ENCODE measurements at regions not wholly inside any gene's neighbourhood (a gene's known extent, or its start where the extent isn't known, plus 50 kb on each side); places are given as distances from the start of the nearest gene placed in this dataset.

DNA sequence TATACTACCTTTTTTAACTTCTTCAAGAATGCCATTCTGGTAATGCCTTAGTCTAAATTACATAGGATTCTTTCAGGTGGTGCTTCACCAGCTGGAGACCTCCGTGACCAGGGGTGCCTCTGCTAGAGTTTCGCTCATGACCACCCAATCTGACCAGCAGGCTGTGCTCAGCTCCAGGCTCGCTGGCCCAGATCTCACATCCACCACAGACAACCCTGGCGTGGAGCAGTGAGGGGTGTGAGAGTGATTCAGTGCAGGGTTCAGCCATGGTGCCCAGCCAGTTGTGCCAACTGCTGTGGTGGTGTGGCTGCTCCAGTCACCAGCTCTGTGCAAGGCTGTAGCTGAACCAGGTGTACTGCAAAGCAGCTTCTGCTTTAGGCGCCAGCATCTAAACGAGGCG, 198.6 kb downstream of the MMUT start:
- Histone ChIP-seq H3K4me3 (ENCODE audit: control insufficient read depth in 1 of 2, extremely low read depth in 1 of 2, low read length in 1 of 2) (no peak overlapping the region), H3K36me3 (ENCODE audit: control insufficient read depth in 2 of 2, extremely low read depth in 1 of 2, insufficient read depth in 1 of 2, low read length in 1 of 2) (no peaks in the 10 kb centered on the region), H3K4me1 (ENCODE audit: control insufficient read depth in 1 of 2, extremely low read depth in 1 of 2, insufficient read depth in 2 of 2, low read length in 2 of 2) (no peaks in the 10 kb centered on the region), H3K27ac (ENCODE audit: low read length) (no peak overlapping the region), H3K9me3 (no peaks in the 10 kb centered on the region), H3K27me3 (replicated peaks in 1 of 2; ENCODE audit: control insufficient read depth in 2 of 2, extremely low read depth in 1 of 2, insufficient read depth in 2 of 2, low read length in 1 of 2) (no peaks in the 10 kb centered on the region)
- ChIA-PET CTCF (no interaction called here), POLR2A (interaction anchor here in 1 of 2 donors (0.6 kb wide), 1 partner anchor 27 kb away, joined by 3 read pairs; no protein-coding TSS in a partner anchor)
- no peak overlapping the region for H3K4me3 Mint-ChIP-seq
- ATAC-seq (replicated peaks in 1 of 4) (no peak), DNase-seq (no peak)
- WGBS (ENCODE audit: insufficient coverage), result 55% methylated on average over 3 of the region's 7 CpGs
- no peak overlapping the region for H3K27ac Mint-ChIP-seq
- H3K4me1 Mint-ChIP-seq, result no peaks in the 10 kb centered on the region
- H3K27me3 Mint-ChIP-seq, result no peaks in the 10 kb centered on the region
- peaks cover 0 to 6% (median 4%) of the 10 kb centered on the region in 3 donors for H3K9me3 Mint-ChIP-seq
- no peaks in the 10 kb centered on the region for H3K36me3 Mint-ChIP-seq

DNA sequence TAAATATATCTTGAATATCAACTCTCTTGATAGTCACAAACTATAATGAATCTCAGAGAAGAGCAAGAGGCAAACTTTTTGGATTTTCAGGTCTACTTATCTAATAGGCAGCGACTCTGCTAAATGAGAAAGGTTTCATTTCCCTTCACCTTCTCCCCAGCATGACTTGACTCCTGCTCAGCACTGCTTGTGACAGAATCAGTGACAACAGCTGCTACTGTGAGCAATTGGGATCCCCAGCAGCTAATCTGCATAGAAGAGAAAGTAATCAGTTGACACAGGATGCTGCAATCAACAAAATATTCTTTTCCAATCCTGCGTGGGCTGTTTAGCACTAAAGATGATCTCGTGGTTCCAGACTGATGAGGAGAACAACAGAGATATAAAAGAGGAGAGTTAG, 205.5 kb downstream of the MMUT start:
- POLR2A ChIA-PET, result no interaction called here
- no peaks in the 10 kb centered on the region for H3K4me1 ChIP-seq (ENCODE audit: control insufficient read depth in 1 of 2, extremely low read depth in 1 of 2, insufficient read depth in 2 of 2, low read length in 2 of 2)
- H3K9me3 ChIP-seq, result no peaks in the 10 kb centered on the region
- DNase-seq (no peak), ATAC-seq (replicated peaks in 1 of 4) (no peak)
- H3K27me3 ChIP-seq (replicated peaks in 1 of 2; ENCODE audit: control insufficient read depth in 2 of 2, extremely low read depth in 1 of 2, insufficient read depth in 2 of 2, low read length in 1 of 2), result no peaks in the 10 kb centered on the region
- H3K36me3 Mint-ChIP-seq, result no peaks in the 10 kb centered on the region
- peaks cover 0 to 14% (median 12%) of the 10 kb centered on the region in 3 donors for H3K9me3 Mint-ChIP-seq
- H3K4me1 Mint-ChIP-seq, result no peaks in the 10 kb centered on the region
- no peak overlapping the region for H3K27ac Mint-ChIP-seq
- no peak overlapping the region for H3K4me3 ChIP-seq (ENCODE audit: control insufficient read depth in 1 of 2, extremely low read depth in 1 of 2, low read length in 1 of 2)
- H3K27me3 Mint-ChIP-seq, result no peaks in the 10 kb centered on the region
- CTCF ChIA-PET, result no interaction called here
- H3K4me3 Mint-ChIP-seq, result no peak overlapping the region
- H3K27ac ChIP-seq (ENCODE audit: low read length), result no peak overlapping the region
- WGBS (ENCODE audit: insufficient coverage), result no CpG with 5 or more reads among the region's 3 CpGs
- no peaks in the 10 kb centered on the region for H3K36me3 ChIP-seq (ENCODE audit: control insufficient read depth in 2 of 2, extremely low read depth in 1 of 2, insufficient read depth in 1 of 2, low read length in 1 of 2)

DNA sequence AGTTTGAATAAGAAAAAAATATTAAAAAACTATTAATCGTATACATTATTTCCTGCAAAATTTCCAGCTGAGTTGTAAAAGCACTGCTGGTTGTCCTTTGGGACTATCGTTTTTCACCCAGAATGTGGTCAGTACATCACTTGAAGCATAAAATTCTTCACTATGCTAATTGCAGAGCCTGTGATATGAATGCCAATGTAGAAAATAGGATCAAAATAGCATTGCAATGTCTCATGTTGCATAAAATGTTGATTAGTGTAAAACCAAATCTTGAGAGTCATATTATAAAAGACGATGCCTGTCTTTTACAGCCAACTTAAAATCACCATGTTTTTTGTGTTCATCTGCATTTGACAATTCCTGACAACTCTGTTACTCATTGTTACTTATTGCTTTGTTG, 207.7 kb downstream of the MMUT start:
- no peak for DNase-seq
- Histone ChIP-seq H3K9me3 (no peaks in the 10 kb centered on the region), H3K27me3 (replicated peaks in 1 of 2; ENCODE audit: control insufficient read depth in 2 of 2, extremely low read depth in 1 of 2, insufficient read depth in 2 of 2, low read length in 1 of 2) (no peaks in the 10 kb centered on the region), H3K4me3 (ENCODE audit: control insufficient read depth in 1 of 2, extremely low read depth in 1 of 2, low read length in 1 of 2) (no peak overlapping the region), H3K4me1 (ENCODE audit: control insufficient read depth in 1 of 2, extremely low read depth in 1 of 2, insufficient read depth in 2 of 2, low read length in 2 of 2) (no peaks in the 10 kb centered on the region), H3K27ac (ENCODE audit: low read length) (no peak overlapping the region), H3K36me3 (ENCODE audit: control insufficient read depth in 2 of 2, extremely low read depth in 1 of 2, insufficient read depth in 1 of 2, low read length in 1 of 2) (no peaks in the 10 kb centered on the region)
- whole genome bisulfite sequencing (ENCODE audit: insufficient coverage), result no CpG with 5 or more reads among the region's 3 CpGs
- Mint-ChIP-seq H3K9me3 (peaks cover 0 to 14% (median 10%) of the 10 kb centered on the region in 3 donors), H3K4me3 (no peak overlapping the region), H3K27ac (no peak overlapping the region), H3K36me3 (no peaks in the 10 kb centered on the region), H3K27me3 (no peaks in the 10 kb centered on the region), H3K4me1 (no peaks in the 10 kb centered on the region)
- ChIA-PET CTCF (no interaction called here), POLR2A (interaction anchor here in 1 of 2 donors (0.6 kb wide), 1 partner anchor 62 kb away, joined by 4 read pairs; no protein-coding TSS in a partner anchor)
- ATAC-seq (replicated peaks in 1 of 4), result no peak

DNA sequence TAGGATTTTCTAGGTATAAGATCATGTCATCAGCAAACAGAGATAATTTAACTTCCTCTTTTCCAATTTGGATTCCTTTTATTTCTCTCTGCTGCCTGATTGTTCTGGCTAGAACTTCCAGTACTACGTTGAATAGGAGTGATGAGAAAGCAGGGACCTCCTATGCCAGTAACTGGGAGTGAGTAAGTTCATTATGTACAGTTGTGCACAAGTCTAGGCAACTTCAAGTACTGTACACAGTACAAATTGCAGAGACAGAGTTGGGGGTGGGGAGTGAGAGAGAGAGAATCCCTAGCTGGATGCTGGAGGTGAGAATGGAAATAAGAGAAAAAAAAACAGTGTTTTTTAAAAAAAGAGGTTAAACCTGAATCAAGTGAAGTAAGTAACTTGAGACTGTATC, 210.2 kb downstream of the MMUT start:
- Mint-ChIP-seq H3K4me3 (no peak overlapping the region), H3K36me3 (no peaks in the 10 kb centered on the region), H3K9me3 (peaks cover 3 to 8% (median 7%) of the 10 kb centered on the region in 3 donors), H3K27ac (no peak overlapping the region), H3K27me3 (no peaks in the 10 kb centered on the region), H3K4me1 (no peaks in the 10 kb centered on the region)
- no peaks in the 10 kb centered on the region for H3K9me3 ChIP-seq
- no peak overlapping the region for H3K4me3 ChIP-seq (ENCODE audit: control insufficient read depth in 1 of 2, extremely low read depth in 1 of 2, low read length in 1 of 2)
- POLR2A ChIA-PET, result interaction anchor here in 1 of 2 donors (0.6 kb wide), 1 partner anchor 63 kb away, joined by 3 read pairs; no protein-coding TSS in a partner anchor
- CTCF ChIA-PET, result no interaction called here
- WGBS (ENCODE audit: insufficient coverage), result no CpG with 5 or more reads among the region's 1 CpG
- H3K4me1 ChIP-seq (ENCODE audit: control insufficient read depth in 1 of 2, extremely low read depth in 1 of 2, insufficient read depth in 2 of 2, low read length in 2 of 2), result no peaks in the 10 kb centered on the region
- no peaks in the 10 kb centered on the region for H3K36me3 ChIP-seq (ENCODE audit: control insufficient read depth in 2 of 2, extremely low read depth in 1 of 2, insufficient read depth in 1 of 2, low read length in 1 of 2)
- ATAC-seq (replicated peaks in 1 of 4) (no peak), DNase-seq (no peak)
- no peak overlapping the region for H3K27ac ChIP-seq (ENCODE audit: low read length)
- no peaks in the 10 kb centered on the region for H3K27me3 ChIP-seq (replicated peaks in 1 of 2; ENCODE audit: control insufficient read depth in 2 of 2, extremely low read depth in 1 of 2, insufficient read depth in 2 of 2, low read length in 1 of 2)

DNA sequence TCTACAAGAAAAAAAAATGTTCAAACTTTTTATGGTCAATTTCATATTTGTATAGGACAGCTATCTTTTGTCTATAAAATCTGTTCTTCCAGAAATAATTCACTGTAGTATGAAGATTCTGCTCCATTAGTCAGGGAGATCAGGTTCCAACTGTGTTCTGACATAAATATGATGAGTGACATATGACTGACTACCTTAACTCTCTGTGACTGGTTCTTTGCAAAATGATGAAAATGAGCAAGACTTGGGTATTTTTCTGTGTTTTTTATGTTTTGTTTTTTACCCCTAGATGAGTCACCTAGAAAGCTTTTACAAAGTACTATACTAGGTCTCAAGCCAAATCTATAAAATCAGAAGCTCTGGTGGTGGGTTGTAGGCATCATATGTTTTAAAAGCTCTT, 229.6 kb downstream of the MMUT start:
- DNase-seq (no peak), ATAC-seq (replicated peaks in 1 of 4) (no peak)
- Mint-ChIP-seq H3K4me1 (no peaks in the 10 kb centered on the region), H3K27me3 (no peaks in the 10 kb centered on the region), H3K4me3 (no peak overlapping the region), H3K36me3 (no peaks in the 10 kb centered on the region), H3K27ac (no peak overlapping the region), H3K9me3 (peaks cover 12 to 19% (median 17%) of the 10 kb centered on the region in 3 donors)
- ChIA-PET CTCF (no interaction called here), POLR2A (no interaction called here)
- Histone ChIP-seq H3K4me1 (ENCODE audit: control insufficient read depth in 1 of 2, extremely low read depth in 1 of 2, insufficient read depth in 2 of 2, low read length in 2 of 2) (no peaks in the 10 kb centered on the region), H3K27ac (ENCODE audit: low read length) (no peak overlapping the region), H3K4me3 (ENCODE audit: control insufficient read depth in 1 of 2, extremely low read depth in 1 of 2, low read length in 1 of 2) (no peak overlapping the region), H3K9me3 (peaks cover 4% of the 10 kb centered on the region), H3K36me3 (ENCODE audit: control insufficient read depth in 2 of 2, extremely low read depth in 1 of 2, insufficient read depth in 1 of 2, low read length in 1 of 2) (no peaks in the 10 kb centered on the region), H3K27me3 (replicated peaks in 1 of 2; ENCODE audit: control insufficient read depth in 2 of 2, extremely low read depth in 1 of 2, insufficient read depth in 2 of 2, low read length in 1 of 2) (no peaks in the 10 kb centered on the region)

DNA sequence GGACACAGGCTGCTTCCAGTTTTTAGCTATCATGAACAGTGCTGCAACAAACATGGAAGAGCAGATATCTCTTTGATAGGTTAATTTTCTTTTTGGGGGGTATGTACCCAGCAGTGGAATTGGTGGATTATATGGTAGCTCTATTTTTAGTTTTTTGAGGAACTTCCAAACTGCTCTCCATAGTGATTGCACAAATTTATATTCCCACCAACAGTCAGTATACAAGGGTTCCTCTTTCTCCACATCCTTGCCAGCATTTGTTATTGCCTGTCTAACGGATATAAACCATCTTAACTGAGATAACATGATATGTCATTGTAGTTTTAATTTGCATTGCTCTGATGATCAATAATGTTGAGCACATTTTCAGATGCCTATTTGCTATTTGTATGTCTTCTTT, 237.6 kb downstream of the MMUT start:
- CTCF ChIA-PET, result no interaction called here
- no peak overlapping the region for H3K27ac Mint-ChIP-seq
- DNase-seq, result no peak
- no peaks in the 10 kb centered on the region for H3K4me1 Mint-ChIP-seq
- H3K4me3 Mint-ChIP-seq, result no peak overlapping the region
- Histone ChIP-seq H3K27ac (ENCODE audit: low read length) (no peak overlapping the region), H3K36me3 (ENCODE audit: control insufficient read depth in 2 of 2, extremely low read depth in 1 of 2, insufficient read depth in 1 of 2, low read length in 1 of 2) (no peaks in the 10 kb centered on the region), H3K9me3 (no peaks in the 10 kb centered on the region), H3K27me3 (replicated peaks in 1 of 2; ENCODE audit: control insufficient read depth in 2 of 2, extremely low read depth in 1 of 2, insufficient read depth in 2 of 2, low read length in 1 of 2) (no peaks in the 10 kb centered on the region), H3K4me1 (ENCODE audit: control insufficient read depth in 1 of 2, extremely low read depth in 1 of 2, insufficient read depth in 2 of 2, low read length in 2 of 2) (no peaks in the 10 kb centered on the region), H3K4me3 (ENCODE audit: control insufficient read depth in 1 of 2, extremely low read depth in 1 of 2, low read length in 1 of 2) (no peak overlapping the region)
- peaks cover 11 to 16% (median 14%) of the 10 kb centered on the region in 3 donors for H3K9me3 Mint-ChIP-seq
- WGBS (ENCODE audit: insufficient coverage), result no CpG with 5 or more reads among the region's 1 CpG
- ATAC-seq (replicated peaks in 1 of 4), result no peak
- POLR2A ChIA-PET, result no interaction called here
- no peaks in the 10 kb centered on the region for H3K36me3 Mint-ChIP-seq
- H3K27me3 Mint-ChIP-seq, result no peaks in the 10 kb centered on the region

DNA sequence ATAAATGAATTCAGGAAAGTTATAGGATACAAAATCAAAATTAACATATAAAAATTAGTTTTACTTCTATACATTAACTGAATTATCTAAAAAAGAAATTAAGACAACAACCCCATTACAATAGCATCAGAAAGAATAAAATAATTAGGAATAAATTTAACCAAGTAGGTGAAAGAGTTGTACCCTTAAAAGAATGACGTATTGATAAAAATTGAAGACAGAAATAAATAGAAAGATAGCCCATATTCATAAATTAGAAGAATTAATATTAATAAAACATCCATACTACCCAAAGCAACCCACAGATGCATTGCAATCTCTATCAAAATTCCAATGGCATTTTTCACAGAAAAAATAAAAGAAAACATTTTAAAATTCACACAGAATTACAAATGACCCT, 242.8 kb downstream of the MMUT start:
- Mint-ChIP-seq H3K36me3 (no peaks in the 10 kb centered on the region), H3K9me3 (peaks cover 16 to 21% (median 21%) of the 10 kb centered on the region in 3 donors), H3K27me3 (no peaks in the 10 kb centered on the region), H3K4me3 (no peak overlapping the region), H3K4me1 (no peaks in the 10 kb centered on the region), H3K27ac (no peak overlapping the region)
- Histone ChIP-seq H3K9me3 (no peaks in the 10 kb centered on the region), H3K4me3 (ENCODE audit: control insufficient read depth in 1 of 2, extremely low read depth in 1 of 2, low read length in 1 of 2) (no peak overlapping the region), H3K27me3 (replicated peaks in 1 of 2; ENCODE audit: control insufficient read depth in 2 of 2, extremely low read depth in 1 of 2, insufficient read depth in 2 of 2, low read length in 1 of 2) (no peaks in the 10 kb centered on the region), H3K36me3 (ENCODE audit: control insufficient read depth in 2 of 2, extremely low read depth in 1 of 2, insufficient read depth in 1 of 2, low read length in 1 of 2) (no peaks in the 10 kb centered on the region), H3K4me1 (ENCODE audit: control insufficient read depth in 1 of 2, extremely low read depth in 1 of 2, insufficient read depth in 2 of 2, low read length in 2 of 2) (no peaks in the 10 kb centered on the region), H3K27ac (ENCODE audit: low read length) (no peak overlapping the region)
- ChIA-PET POLR2A (no interaction called here), CTCF (no interaction called here)
- ATAC-seq (replicated peaks in 1 of 4) (no peak), DNase-seq (no peak)
- no CpG with 5 or more reads among the region's 1 CpG for WGBS (ENCODE audit: insufficient coverage)
